ENCODE measurements at regions not wholly inside any gene's neighbourhood (a gene's known extent, or its start where the extent isn't known, plus 50 kb on each side); places are given as distances from the start of the nearest gene placed in this dataset.

- Histone ChIP-seq H3K27me3 (ENCODE audit: insufficient read depth, poor library complexity, severe bottlenecking) (peaks cover 5% of the 10 kb centered on the region), H3K9me3 (ENCODE audit: severe bottlenecking) (no peaks in the 10 kb centered on the region), H3K4me1 (ENCODE audit: insufficient read depth, poor library complexity, severe bottlenecking) (no peaks in the 10 kb centered on the region), H3K36me3 (ENCODE audit: low read depth) (no peaks in the 10 kb centered on the region), H3K27ac (ENCODE audit: poor library complexity, severe bottlenecking) (no peak overlapping the region), H3K4me3 (ENCODE audit: severe bottlenecking) (no peak overlapping the region)
- TF ChIP-seq, protein P1, sequence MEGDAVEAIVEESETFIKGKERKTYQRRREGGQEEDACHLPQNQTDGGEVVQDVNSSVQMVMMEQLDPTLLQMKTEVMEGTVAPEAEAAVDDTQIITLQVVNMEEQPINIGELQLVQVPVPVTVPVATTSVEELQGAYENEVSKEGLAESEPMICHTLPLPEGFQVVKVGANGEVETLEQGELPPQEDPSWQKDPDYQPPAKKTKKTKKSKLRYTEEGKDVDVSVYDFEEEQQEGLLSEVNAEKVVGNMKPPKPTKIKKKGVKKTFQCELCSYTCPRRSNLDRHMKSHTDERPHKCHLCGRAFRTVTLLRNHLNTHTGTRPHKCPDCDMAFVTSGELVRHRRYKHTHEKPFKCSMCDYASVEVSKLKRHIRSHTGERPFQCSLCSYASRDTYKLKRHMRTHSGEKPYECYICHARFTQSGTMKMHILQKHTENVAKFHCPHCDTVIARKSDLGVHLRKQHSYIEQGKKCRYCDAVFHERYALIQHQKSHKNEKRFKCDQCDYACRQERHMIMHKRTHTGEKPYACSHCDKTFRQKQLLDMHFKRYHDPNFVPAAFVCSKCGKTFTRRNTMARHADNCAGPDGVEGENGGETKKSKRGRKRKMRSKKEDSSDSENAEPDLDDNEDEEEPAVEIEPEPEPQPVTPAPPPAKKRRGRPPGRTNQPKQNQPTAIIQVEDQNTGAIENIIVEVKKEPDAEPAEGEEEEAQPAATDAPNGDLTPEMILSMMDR (IDR thresholded peaks at IDR 0.05; ENCODE audit: poor library complexity, severe bottlenecking): no peak
- no peak for DNase-seq (ENCODE audit: low spot score)
- ATAC-seq (ENCODE audit: low read depth): no peak
These were observed 638.8 kb upstream of the CFAP20DC start for GRCh38 chr3:59688636-59689035.

GRCh38 chr3:59685432-59685831 is 635.6 kb upstream of the CFAP20DC start:
- TF ChIP-seq, protein P1 (IDR thresholded peaks at IDR 0.05; ENCODE audit: poor library complexity, severe bottlenecking): no peak
- no peak for ATAC-seq (ENCODE audit: low read depth)

DNA sequence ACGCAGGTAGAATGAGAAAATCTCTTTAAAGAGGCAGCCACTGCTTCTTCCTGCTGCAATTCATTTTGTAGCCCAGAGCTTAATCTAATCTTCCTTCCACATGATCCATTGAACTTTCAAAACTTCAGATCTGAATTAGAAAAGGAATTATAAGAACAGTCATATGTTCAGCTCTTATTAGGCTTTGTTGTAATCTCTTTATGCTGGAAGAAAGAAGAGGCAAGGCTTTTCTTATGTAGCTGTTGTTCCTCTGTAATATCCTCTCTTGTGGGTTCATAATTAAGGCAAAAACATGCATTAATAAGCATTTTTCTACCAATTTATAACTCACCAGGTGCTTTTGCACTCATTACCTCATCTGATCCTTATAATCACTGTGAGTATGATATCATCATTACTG is 634.9 kb upstream of the CFAP20DC start:
- DNase-seq (ENCODE audit: low spot score): no peak
- H3K27me3 ChIP-seq (ENCODE audit: insufficient read depth, poor library complexity, severe bottlenecking): peaks cover 5% of the 10 kb centered on the region
- no peaks in the 10 kb centered on the region for H3K4me1 ChIP-seq (ENCODE audit: insufficient read depth, poor library complexity, severe bottlenecking)
- no peaks in the 10 kb centered on the region for H3K9me3 ChIP-seq (ENCODE audit: severe bottlenecking)
- TF ChIP-seq, protein P1 (IDR thresholded peaks at IDR 0.05; ENCODE audit: poor library complexity, severe bottlenecking): no peak
- no peaks in the 10 kb centered on the region for H3K36me3 ChIP-seq (ENCODE audit: low read depth)
- no peak overlapping the region for H3K27ac ChIP-seq (ENCODE audit: poor library complexity, severe bottlenecking)
- ATAC-seq (ENCODE audit: low read depth): no peak
- H3K4me3 ChIP-seq (ENCODE audit: severe bottlenecking): no peak overlapping the region

More at GRCh38 chr3:59685432-59685831, 635.6 kb upstream of the CFAP20DC start:
- no peaks in the 10 kb centered on the region for H3K9me3 ChIP-seq (ENCODE audit: severe bottlenecking)
- no peaks in the 10 kb centered on the region for H3K36me3 ChIP-seq (ENCODE audit: low read depth)
- no peak overlapping the region for H3K27ac ChIP-seq (ENCODE audit: poor library complexity, severe bottlenecking)
- no peaks in the 10 kb centered on the region for H3K4me1 ChIP-seq (ENCODE audit: insufficient read depth, poor library complexity, severe bottlenecking)
- H3K4me3 ChIP-seq (ENCODE audit: severe bottlenecking): no peak overlapping the region
- DNase-seq (ENCODE audit: low spot score): no peak
- H3K27me3 ChIP-seq (ENCODE audit: insufficient read depth, poor library complexity, severe bottlenecking): peaks cover 5% of the 10 kb centered on the region

DNA sequence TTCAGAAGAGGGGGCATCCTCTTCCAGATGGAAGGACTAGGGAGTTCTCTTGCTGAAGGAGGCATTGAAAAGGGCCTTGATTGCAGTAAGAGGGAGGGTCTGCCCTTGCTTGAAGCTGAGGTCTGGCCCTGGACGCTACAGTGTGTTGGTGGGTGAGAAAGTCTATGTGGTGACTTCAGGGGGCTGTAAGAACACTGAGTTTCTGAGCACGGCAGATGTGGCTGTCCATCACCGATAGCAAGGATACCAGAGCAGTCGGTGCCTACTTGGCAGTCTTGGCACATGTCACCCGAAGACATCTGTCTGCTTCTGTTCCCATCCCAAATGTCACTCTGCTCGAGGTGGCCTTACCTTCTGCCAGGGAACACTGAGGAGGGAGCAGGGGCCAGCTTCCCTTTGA is 631.1 kb upstream of the CFAP20DC start:
- Histone ChIP-seq H3K9me3 (ENCODE audit: severe bottlenecking) (no peaks in the 10 kb centered on the region), H3K4me1 (ENCODE audit: insufficient read depth, poor library complexity, severe bottlenecking) (no peaks in the 10 kb centered on the region), H3K36me3 (ENCODE audit: low read depth) (no peaks in the 10 kb centered on the region), H3K27ac (ENCODE audit: poor library complexity, severe bottlenecking) (no peak overlapping the region), H3K4me3 (ENCODE audit: severe bottlenecking) (no peak overlapping the region), H3K27me3 (ENCODE audit: insufficient read depth, poor library complexity, severe bottlenecking) (peaks cover 5% of the 10 kb centered on the region)
- DNase-seq (ENCODE audit: low spot score) (no peak), ATAC-seq (ENCODE audit: low read depth) (no peak)
- TF ChIP-seq, protein P1 (IDR thresholded peaks at IDR 0.05; ENCODE audit: poor library complexity, severe bottlenecking): no peak

GRCh38 chr3:59677747-59678702 is 628.2 kb upstream of the CFAP20DC start:
- Histone ChIP-seq H3K4me3 (ENCODE audit: severe bottlenecking) (no peak overlapping the region), H3K36me3 (ENCODE audit: low read depth) (no peaks in the 10 kb centered on the region), H3K4me1 (ENCODE audit: insufficient read depth, poor library complexity, severe bottlenecking) (no peaks in the 10 kb centered on the region), H3K27ac (ENCODE audit: poor library complexity, severe bottlenecking) (no peak overlapping the region), H3K9me3 (ENCODE audit: severe bottlenecking) (no peaks in the 10 kb centered on the region), H3K27me3 (ENCODE audit: insufficient read depth, poor library complexity, severe bottlenecking) (no peaks in the 10 kb centered on the region)
- no peak for ATAC-seq (ENCODE audit: low read depth)
- DNase-seq (ENCODE audit: low spot score): no peak
- TF ChIP-seq, protein P1 (IDR thresholded peaks at IDR 0.05; ENCODE audit: poor library complexity, severe bottlenecking): no peak

Measured in RWPE2 (cell line).